ENCODE measurements at regions not wholly inside any gene's neighbourhood (a gene's known extent, or its start where the extent isn't known, plus 50 kb on each side); places are given as distances from the start of the nearest gene placed in this dataset.

DNA sequence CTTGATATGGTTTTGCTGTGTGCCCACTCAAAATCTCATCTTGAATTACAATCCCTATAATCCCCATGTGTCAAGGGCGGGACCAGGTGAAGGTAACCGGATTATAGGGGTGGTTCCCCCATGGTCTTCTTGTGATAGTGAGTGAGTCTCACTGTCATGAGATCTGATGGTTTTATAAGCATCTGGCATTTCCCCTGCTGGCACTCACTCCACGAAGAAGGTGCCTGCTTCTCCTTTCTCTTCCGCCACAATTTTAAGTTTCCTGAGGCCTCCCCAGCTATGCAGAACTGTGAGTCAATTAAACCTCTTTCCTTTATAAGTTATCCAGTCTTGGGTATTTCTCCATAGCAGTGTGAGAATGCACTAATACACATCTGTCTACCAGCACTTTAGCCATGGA is 109.5 kb upstream of the SDK1 start:
- TF ChIP-seq, protein P1, sequence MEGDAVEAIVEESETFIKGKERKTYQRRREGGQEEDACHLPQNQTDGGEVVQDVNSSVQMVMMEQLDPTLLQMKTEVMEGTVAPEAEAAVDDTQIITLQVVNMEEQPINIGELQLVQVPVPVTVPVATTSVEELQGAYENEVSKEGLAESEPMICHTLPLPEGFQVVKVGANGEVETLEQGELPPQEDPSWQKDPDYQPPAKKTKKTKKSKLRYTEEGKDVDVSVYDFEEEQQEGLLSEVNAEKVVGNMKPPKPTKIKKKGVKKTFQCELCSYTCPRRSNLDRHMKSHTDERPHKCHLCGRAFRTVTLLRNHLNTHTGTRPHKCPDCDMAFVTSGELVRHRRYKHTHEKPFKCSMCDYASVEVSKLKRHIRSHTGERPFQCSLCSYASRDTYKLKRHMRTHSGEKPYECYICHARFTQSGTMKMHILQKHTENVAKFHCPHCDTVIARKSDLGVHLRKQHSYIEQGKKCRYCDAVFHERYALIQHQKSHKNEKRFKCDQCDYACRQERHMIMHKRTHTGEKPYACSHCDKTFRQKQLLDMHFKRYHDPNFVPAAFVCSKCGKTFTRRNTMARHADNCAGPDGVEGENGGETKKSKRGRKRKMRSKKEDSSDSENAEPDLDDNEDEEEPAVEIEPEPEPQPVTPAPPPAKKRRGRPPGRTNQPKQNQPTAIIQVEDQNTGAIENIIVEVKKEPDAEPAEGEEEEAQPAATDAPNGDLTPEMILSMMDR (IDR thresholded peaks at IDR 0.05), result no peak
- no peak for TF ChIP-seq ZFX (IDR thresholded peaks at IDR 0.05; ENCODE audit: borderline replicate concordance)

All from 22Rv1 (cell line).